Neutrophil (primary cell): ENCODE measurements at regions not wholly inside any gene's neighbourhood (a gene's known extent, or its start where the extent isn't known, plus 50 kb on each side); places are given as distances from the start of the nearest gene placed in this dataset.

Experiments used
- H3K27ac ChIP-seq: fragments of 200-600 bp; sonication (generic); 2 replicates; pipeline ENCODE4 v1.5.1; 2016; ENCODE audit warnings: mild to moderate bottlenecking, moderate library complexity
- H3K27me3 ChIP-seq: fragments of 200-600 bp; sonication (generic); 2 replicates; pipeline ENCODE4 v1.6.0; 2016; ENCODE audit warnings: mild to moderate bottlenecking
- H3K36me3 ChIP-seq: fragments of 200-600 bp; sonication (generic); 2 replicates; pipeline ENCODE4 v1.5.1; 2017
- H3K4me1 ChIP-seq, 2 experiments: fragments of 200-600 bp in 1 of 2; sonication (generic) in 1 of 2; 1 replicate in 1 of 2; 2 replicates in 1 of 2; pipeline versions ENCODE4 v1.5.1 to v1.6.1; 2013 to 2016; ENCODE audit warnings: low read depth in 1 of 2, low read length in 1 of 2, mild to moderate bottlenecking in 1 of 2, moderate library complexity in 1 of 2; ENCODE audit not compliant: control insufficient read depth in 1 of 2, insufficient read depth in 1 of 2
- H3K4me3 ChIP-seq, 2 experiments: fragments of 200-600 bp in 1 of 2; sonication (generic) in 1 of 2; 1 replicate in 1 of 2; 2 replicates in 1 of 2; pipeline ENCODE4 v1.5.1; 2013 to 2016; ENCODE audit warnings: low read depth in 1 of 2, low read length in 1 of 2, mild to moderate bottlenecking in 1 of 2, moderate library complexity in 1 of 2
- H3K9me3 ChIP-seq: fragments of 200-600 bp; sonication (generic); 2 replicates; pipeline ENCODE4 v1.5.1; 2016
- CTCF ChIP-seq: fragments of 200-600 bp; sonication (generic); IDR thresholded peaks from 2 replicates; pipeline ENCODE4 v1.5.1; 2016; ENCODE audit warnings: antibody characterized with exemption

GRCh38 chr10:9901971-9902370 is 1115.7 kb upstream of the CELF2 start:
- Histone ChIP-seq H3K4me1 (no peaks in the 10 kb centered on the region), H3K9me3 (no peaks in the 10 kb centered on the region), H3K27ac (no peak overlapping the region), H3K27me3 (no peaks in the 10 kb centered on the region), H3K4me3 (no peak overlapping the region), H3K36me3 (no peaks in the 10 kb centered on the region)
- no peak for TF ChIP-seq CTCF

GRCh38 chr10:9910446-9910845 is 1107.2 kb upstream of the CELF2 start:
- Histone ChIP-seq H3K4me3 (no peak overlapping the region), H3K36me3 (no peaks in the 10 kb centered on the region), H3K4me1 (no peaks in the 10 kb centered on the region), H3K27ac (no peak overlapping the region), H3K27me3 (no peaks in the 10 kb centered on the region), H3K9me3 (no peaks in the 10 kb centered on the region)
- TF ChIP-seq CTCF = no peak

DNA sequence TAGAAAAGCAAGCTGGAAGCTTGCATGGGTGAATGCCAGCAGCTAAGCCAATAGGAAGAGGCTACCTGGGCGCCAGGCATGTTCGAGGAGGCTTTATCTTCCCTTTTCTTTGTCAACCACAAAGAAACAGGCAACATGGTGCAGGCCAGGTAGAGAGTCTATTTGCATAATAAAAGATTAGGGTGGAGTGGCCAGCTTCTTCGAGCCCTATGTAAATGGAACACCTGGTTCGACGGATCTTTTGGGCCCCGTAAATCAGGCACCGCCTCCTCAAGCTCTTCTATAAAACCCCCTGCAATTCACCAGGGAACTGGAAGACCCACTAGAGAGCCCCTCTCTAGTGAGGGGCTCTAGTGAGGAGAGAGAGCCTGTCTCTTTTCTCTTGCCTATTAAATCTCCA is 1106.2 kb upstream of the CELF2 start:
- no peaks in the 10 kb centered on the region for H3K27me3 ChIP-seq
- no peaks in the 10 kb centered on the region for H3K36me3 ChIP-seq
- no peak overlapping the region for H3K27ac ChIP-seq
- H3K9me3 ChIP-seq = no peaks in the 10 kb centered on the region
- TF ChIP-seq CTCF = no peak
- no peaks in the 10 kb centered on the region for H3K4me1 ChIP-seq
- H3K4me3 ChIP-seq = no peak overlapping the region

GRCh38 chr10:9913876-9914514 is 1103.7 kb upstream of the CELF2 start:
- TF ChIP-seq CTCF = no peak
- Histone ChIP-seq H3K9me3 (no peaks in the 10 kb centered on the region), H3K27me3 (no peaks in the 10 kb centered on the region), H3K36me3 (no peaks in the 10 kb centered on the region), H3K4me3 (no peak overlapping the region), H3K4me1 (no peaks in the 10 kb centered on the region), H3K27ac (no peak overlapping the region)

DNA sequence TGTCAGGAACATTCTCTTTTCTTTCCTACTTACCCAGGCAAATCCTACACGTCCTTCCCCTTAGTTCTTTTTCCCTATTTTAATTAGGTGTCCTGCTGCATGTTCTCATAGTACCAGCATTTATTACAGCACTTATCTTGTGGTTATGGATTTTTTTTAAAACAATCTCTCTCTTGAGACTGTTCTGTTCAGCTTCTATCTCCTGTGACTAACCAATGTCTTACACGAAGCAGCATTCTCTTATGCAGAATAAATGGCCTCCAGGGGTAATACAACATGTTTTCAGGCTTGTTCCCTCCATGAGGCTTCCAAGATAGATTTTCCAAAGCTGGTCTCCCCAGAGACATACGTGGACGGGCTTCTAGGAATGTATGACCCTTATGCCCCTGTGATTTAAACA is 1096.1 kb upstream of the CELF2 start:
- Histone ChIP-seq H3K9me3 (no peaks in the 10 kb centered on the region), H3K27me3 (no peaks in the 10 kb centered on the region), H3K27ac (no peak overlapping the region), H3K4me1 (no peaks in the 10 kb centered on the region), H3K36me3 (no peaks in the 10 kb centered on the region), H3K4me3 (no peak overlapping the region)
- no peak for TF ChIP-seq CTCF
